HG03025 (cell line): ENCODE measurements at regions not wholly inside any gene's neighbourhood (a gene's known extent, or its start where the extent isn't known, plus 50 kb on each side); places are given as distances from the start of the nearest gene placed in this dataset.
"Not testable (repeated sequence)": the region's sequence is repeated elsewhere in the genome, so short reads cannot be mapped to it uniquely, and the experiment has no call there.

Experiments used
- ATAC-seq: cut with Tn5 transposase; IDR thresholded peaks from one replicate; pipeline ENCODE4 v1.9.1; 2021; ENCODE audit warnings: mild to moderate bottlenecking, moderate library complexity; ENCODE audit not compliant: unreplicated experiment, low FRiP score

- not testable (repeated sequence) for ATAC-seq
Measured at GRCh38 chr18:14215952-14216351, 83.7 kb upstream of the ZNF519 start.

GRCh38 chr18:14203424-14203823, 71.2 kb upstream of the ZNF519 start:
- ATAC-seq: not testable (repeated sequence)

GRCh38 chr18:14190776-14191442, 58.7 kb upstream of the ZNF519 start:
- peak; percentile 66 for ATAC-seq

- no peak for ATAC-seq
Measured at GRCh38 chr18:14189858-14190257, 57.6 kb upstream of the ZNF519 start.

- not testable (repeated sequence) for ATAC-seq
Measured at GRCh38 chr18:14188751-14189406, 56.6 kb upstream of the ZNF519 start.
